Tongue (tissue), 1 donor: ENCODE measurements at regions not wholly inside any gene's neighbourhood (a gene's known extent, or its start where the extent isn't known, plus 50 kb on each side); places are given as distances from the start of the nearest gene placed in this dataset.

ENCODE experiments used
- DNase-seq: peaks from one replicate; pipeline ENCODE4 v3.0.0-alpha.2; 2015

GRCh38 chr2:66721776-66722175 is 286.9 kb downstream of the MEIS1 start:
- DNase-seq, result no peak

- no peak for DNase-seq
Measured at GRCh38 chr2:66724241-66724640, 289.3 kb downstream of the MEIS1 start.

GRCh38 chr2:66729416-66730330 is 294.7 kb downstream of the MEIS1 start:
- DNase-seq, result peak; percentile 11

GRCh38 chr2:66730441-66730840 is 295.5 kb downstream of the MEIS1 start:
- DNase-seq, result no peak

GRCh38 chr2:66733364-66733999 is 298.6 kb downstream of the MEIS1 start:
- DNase-seq, result no peak

- DNase-seq, result no peak
Measured at GRCh38 chr2:66748939-66749338, 314.0 kb downstream of the MEIS1 start.

- no peak for DNase-seq
Measured at GRCh38 chr2:66749566-66749965, 314.6 kb downstream of the MEIS1 start.

GRCh38 chr2:66753257-66753656 is 318.3 kb downstream of the MEIS1 start:
- DNase-seq, result no peak

GRCh38 chr2:66753660-66754059 is 318.7 kb downstream of the MEIS1 start:
- DNase-seq, result no peak

- DNase-seq, result peak; percentile 33
Measured at GRCh38 chr2:66755974-66756373, 321.0 kb downstream of the MEIS1 start.

GRCh38 chr2:66761826-66762225 is 326.9 kb downstream of the MEIS1 start:
- no peak for DNase-seq

GRCh38 chr2:66762761-66763160 is 327.8 kb downstream of the MEIS1 start:
- no peak for DNase-seq

GRCh38 chr2:66766582-66766981 is 331.7 kb downstream of the MEIS1 start:
- no peak for DNase-seq

- no peak for DNase-seq
Measured at GRCh38 chr2:66771359-66771976, 336.5 kb downstream of the MEIS1 start.

GRCh38 chr2:66772618-66773017 is 337.7 kb downstream of the MEIS1 start:
- DNase-seq, result no peak

- no peak for DNase-seq
Measured at GRCh38 chr2:66775730-66776422, 341.0 kb downstream of the MEIS1 start.

- DNase-seq, result no peak
Measured at GRCh38 chr2:66781804-66782203, 346.9 kb downstream of the MEIS1 start.

- no peak for DNase-seq
Measured at GRCh38 chr2:66782780-66783361, 347.9 kb downstream of the MEIS1 start.

- peak; percentile 62 for DNase-seq
Measured at GRCh38 chr2:66789741-66790140, 354.8 kb downstream of the MEIS1 start.

- DNase-seq, result peak; percentile 76
Measured at GRCh38 chr2:66790651-66791181, 355.8 kb downstream of the MEIS1 start.

- DNase-seq, result peak; percentile 18
Measured at GRCh38 chr2:66794070-66794469, 359.1 kb downstream of the MEIS1 start.

GRCh38 chr2:66794551-66794950 is 359.6 kb downstream of the MEIS1 start:
- DNase-seq, result no peak
